ENCODE measurements at regions not wholly inside any gene's neighbourhood (a gene's known extent, or its start where the extent isn't known, plus 50 kb on each side); places are given as distances from the start of the nearest gene placed in this dataset.

GRCh38 chr6:105964979-105965760 lies 121.0 kb upstream of the PRDM1 start:
- TF ChIP-seq POLR2A (IDR thresholded peaks at IDR 0.05; ENCODE audit: low read depth, low read length) (no peak), TAF1 (IDR thresholded peaks at IDR 0.05; ENCODE audit: low read depth, low read length) (no peak), POLR2AphosphoS5 (IDR thresholded peaks at IDR 0.05; ENCODE audit: low read depth, low read length) (no peak), SPI1 (IDR thresholded peaks at IDR 0.05; ENCODE audit: low read depth, low read length) (no peak)

Measured in GM12891 (cell line).